Sigmoid colon (tissue), 6 donors: ENCODE measurements at regions not wholly inside any gene's neighbourhood (a gene's known extent, or its start where the extent isn't known, plus 50 kb on each side); places are given as distances from the start of the nearest gene placed in this dataset.

Experiments
- DNase-seq: peaks from one replicate; pipeline ENCODE4 v3.0.0-alpha.2; 2019
- H3K27ac ChIP-seq, 4 donors: fragments of 200-600 bp; sonication (generic); one replicate each; pipeline ENCODE4 v1.5.1; 2016 to 2019; ENCODE audit warnings: mild to moderate bottlenecking in 1 of 4
- H3K27me3 ChIP-seq, 3 donors: fragments of 200-600 bp; sonication (generic); one replicate each; pipeline ENCODE4 v1.5.1; 2019; ENCODE audit warnings: mild to moderate bottlenecking in 1 of 3
- H3K36me3 ChIP-seq, 4 donors: fragments of 200-600 bp; sonication (generic); one replicate each; pipeline ENCODE4 v1.5.1; 2016 to 2019
- H3K4me1 ChIP-seq, 4 donors: fragments of 200-600 bp; sonication (generic); one replicate each; pipeline ENCODE4 v1.5.1; 2017 to 2019
- H3K4me3 ChIP-seq, 4 donors: fragments of 200-600 bp; sonication (generic); one replicate each; pipeline ENCODE4 v1.5.1; 2017 to 2019; ENCODE audit warnings: mild to moderate bottlenecking in 2 of 4, moderate library complexity in 1 of 4
- H3K9me3 ChIP-seq, 4 donors: fragments of 200-600 bp in 3 of 4; sonication (generic) in 3 of 4; one replicate each; pipeline versions ENCODE4 v1.5.1 to v1.6.1; 2013 to 2019
- EP300 ChIP-seq, 4 donors: sonication (generic); formaldehyde crosslinking; IDR thresholded peaks; one replicate each; pipeline ENCODE4 v1.6.1; 2017; ENCODE audit warnings: antibody characterized with exemption in 4 of 4
- POLR2A ChIP-seq, 2 donors: fragments of 450-650 bp; IDR thresholded peaks; one replicate each; pipeline ENCODE4 v1.6.1; 2016; ENCODE audit warnings: antibody characterized with exemption in 2 of 2, mild to moderate bottlenecking in 2 of 2, moderate library complexity in 2 of 2
- POLR2AphosphoS5 ChIP-seq, 4 donors: sonication (generic); formaldehyde crosslinking; IDR thresholded peaks; one replicate each; pipeline ENCODE4 v1.6.1; 2017; ENCODE audit warnings: antibody characterized with exemption in 4 of 4
- WGBS, 2 donors: extraction: QIAGEN DNeasy Blood & Tissue Kit; methylation state at CpG; one replicate each; pipeline ENCODE4 v1.1.7; 2013; 5-methylcytosine and 5-hydroxymethylcytosine counted together
- intact Hi-C: fragments of 100-400 bp; cut with DNase I; formaldehyde crosslinking; loops from one replicate; pipeline ENCODE4 v1.15.1; 2023
- TF ChIP-seq, protein P1 (sequence below), 4 experiments: fragments of 450-650 bp in 3 of 4; fragments of 200-600 bp in 1 of 4; IDR thresholded peaks; one replicate each; pipeline ENCODE4 v1.5.1; 2016 to 2019; ENCODE audit warnings: antibody characterized with exemption in 4 of 4, mild to moderate bottlenecking in 3 of 4, moderate library complexity in 2 of 4
- donor health status: healthy with polysubstance abuse.
- donor health status: healthy.

DNA sequence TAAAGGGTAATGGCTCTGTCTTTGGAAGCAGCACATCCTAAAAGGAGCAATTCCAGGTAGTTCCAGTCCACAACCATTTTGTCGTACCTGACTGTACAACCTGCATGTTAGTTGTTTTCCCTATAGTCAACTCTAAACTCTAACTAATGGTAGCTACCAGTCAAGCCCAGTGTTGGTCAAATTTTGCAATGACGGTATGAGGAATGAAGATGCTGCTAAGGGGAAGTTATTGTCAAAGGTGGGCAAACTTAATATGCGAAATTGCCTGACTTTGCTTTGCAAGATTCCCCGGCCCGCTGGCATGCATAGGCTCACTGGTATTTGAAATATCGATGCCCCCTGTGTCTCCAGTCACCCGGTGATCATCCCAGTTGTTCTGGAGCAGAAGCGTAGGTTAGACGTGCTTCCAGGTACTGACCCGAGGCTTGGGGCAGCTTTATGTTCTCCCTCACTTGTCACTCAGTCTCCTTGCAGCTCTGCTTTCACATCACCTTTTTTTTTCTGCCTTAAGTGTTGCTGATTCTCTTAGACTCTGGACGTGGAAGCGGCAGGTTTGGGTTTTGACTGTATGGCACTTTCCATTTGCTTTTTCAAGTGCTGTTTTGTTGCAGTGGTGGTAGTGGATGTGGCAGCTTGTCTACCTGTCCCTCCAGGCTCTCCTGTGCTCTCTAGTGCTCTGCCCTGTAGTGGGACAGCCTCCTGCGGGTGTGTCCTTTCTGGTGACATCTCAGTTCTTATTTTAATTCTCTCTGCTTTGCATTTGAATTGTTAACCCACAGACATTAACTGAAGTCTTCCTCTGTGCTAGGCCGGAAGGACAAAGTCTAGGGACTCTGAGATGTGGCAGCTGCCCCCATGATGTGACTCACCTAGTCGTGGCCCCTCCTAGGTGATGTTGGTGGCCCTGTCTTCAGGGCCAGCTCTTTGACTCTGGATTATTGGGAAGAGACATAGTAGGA, 95.8 kb upstream of the UMPS start:
- H3K27me3 ChIP-seq, result no peaks in the 10 kb centered on the region
- no peak overlapping the region for H3K4me3 ChIP-seq
- no peaks in the 10 kb centered on the region for H3K36me3 ChIP-seq
- WGBS, 2 donors, result 63 to 72% methylated on average over 15 of the region's 15 CpGs
- TF ChIP-seq POLR2AphosphoS5 (IDR thresholded peaks at IDR 0.05) (no peak), POLR2A (IDR thresholded peaks at IDR 0.05) (no peak)
- no peak for DNase-seq
- no peaks in the 10 kb centered on the region for H3K4me1 ChIP-seq
- H3K9me3 ChIP-seq, result no peaks in the 10 kb centered on the region
- no peak overlapping the region for H3K27ac ChIP-seq
- intact Hi-C loops, result no loop called here

DNA sequence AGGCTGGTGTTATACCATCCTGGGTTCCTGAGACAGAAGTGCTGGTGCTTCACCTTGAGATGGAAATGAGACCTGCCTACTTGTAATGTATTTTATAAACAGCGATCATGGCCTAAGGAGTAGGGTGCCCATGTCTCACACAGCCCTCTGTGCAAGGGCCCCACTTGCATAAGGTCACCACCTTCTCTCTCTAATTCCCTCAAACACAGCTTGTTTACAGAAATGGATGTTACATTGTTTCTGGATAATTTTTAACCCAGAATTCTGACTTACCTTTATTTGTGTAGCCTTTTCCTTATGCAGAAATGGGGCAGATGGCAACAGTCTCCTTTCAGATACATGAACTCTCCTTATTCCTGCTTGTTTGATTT, 95.1 kb upstream of the UMPS start:
- Histone ChIP-seq H3K27me3 (no peaks in the 10 kb centered on the region), H3K9me3 (no peaks in the 10 kb centered on the region), H3K4me1 (no peaks in the 10 kb centered on the region), H3K4me3 (no peak overlapping the region), H3K27ac (no peak overlapping the region), H3K36me3 (no peaks in the 10 kb centered on the region)
- intact Hi-C loops, result no loop called here
- no peak for DNase-seq
- TF ChIP-seq POLR2AphosphoS5 (IDR thresholded peaks at IDR 0.05) (no peak), EP300 (IDR thresholded peaks at IDR 0.05) (no peak), POLR2A (IDR thresholded peaks at IDR 0.05) (no peak)
- TF ChIP-seq, protein P1, sequence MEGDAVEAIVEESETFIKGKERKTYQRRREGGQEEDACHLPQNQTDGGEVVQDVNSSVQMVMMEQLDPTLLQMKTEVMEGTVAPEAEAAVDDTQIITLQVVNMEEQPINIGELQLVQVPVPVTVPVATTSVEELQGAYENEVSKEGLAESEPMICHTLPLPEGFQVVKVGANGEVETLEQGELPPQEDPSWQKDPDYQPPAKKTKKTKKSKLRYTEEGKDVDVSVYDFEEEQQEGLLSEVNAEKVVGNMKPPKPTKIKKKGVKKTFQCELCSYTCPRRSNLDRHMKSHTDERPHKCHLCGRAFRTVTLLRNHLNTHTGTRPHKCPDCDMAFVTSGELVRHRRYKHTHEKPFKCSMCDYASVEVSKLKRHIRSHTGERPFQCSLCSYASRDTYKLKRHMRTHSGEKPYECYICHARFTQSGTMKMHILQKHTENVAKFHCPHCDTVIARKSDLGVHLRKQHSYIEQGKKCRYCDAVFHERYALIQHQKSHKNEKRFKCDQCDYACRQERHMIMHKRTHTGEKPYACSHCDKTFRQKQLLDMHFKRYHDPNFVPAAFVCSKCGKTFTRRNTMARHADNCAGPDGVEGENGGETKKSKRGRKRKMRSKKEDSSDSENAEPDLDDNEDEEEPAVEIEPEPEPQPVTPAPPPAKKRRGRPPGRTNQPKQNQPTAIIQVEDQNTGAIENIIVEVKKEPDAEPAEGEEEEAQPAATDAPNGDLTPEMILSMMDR (IDR thresholded peaks at IDR 0.05), result no peak
- 24 to 69% methylated on average over 1 of the region's 1 CpG for WGBS, 2 donors

DNA sequence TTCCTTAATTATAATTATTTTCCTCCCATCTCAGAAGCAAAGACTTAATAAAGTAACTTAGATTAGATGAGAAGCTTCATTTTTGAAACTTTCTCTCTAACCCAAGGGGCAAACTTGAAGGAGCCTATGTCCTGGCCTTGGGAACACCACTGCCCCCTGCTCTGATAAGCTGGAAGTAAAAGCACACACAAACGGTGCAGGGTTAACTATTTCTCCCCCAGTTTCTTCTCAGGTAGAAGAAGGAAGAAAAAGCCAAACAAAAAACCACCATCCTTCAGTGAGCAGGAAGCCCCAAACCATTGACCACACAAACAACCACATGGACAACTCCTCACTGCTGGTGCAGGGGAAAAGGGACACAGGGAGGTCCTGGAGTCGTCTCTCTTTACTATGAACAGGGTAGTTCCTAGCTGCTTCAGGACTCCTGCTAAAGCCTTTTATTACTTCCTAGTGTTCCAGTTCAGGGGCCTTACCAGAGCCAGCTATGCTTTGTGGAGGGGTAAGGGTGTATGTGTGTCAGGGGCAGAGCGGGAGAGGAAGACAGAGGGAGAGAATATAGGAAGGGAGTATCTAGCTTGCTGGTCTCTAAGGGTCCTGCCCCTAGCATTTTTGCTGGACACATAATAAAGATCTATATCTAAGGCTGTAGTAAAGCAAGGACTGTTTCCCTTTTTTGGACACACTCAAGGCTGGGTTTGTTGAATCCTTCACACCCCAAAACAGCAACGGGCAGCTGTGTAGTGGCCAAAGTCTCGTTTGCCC, 94.0 kb upstream of the UMPS start:
- DNase-seq, result no peak
- 13 to 38% methylated on average over 5 of the region's 5 CpGs for WGBS, 2 donors
- no peak for TF ChIP-seq POLR2AphosphoS5 (IDR thresholded peaks at IDR 0.05)
- TF ChIP-seq EP300 (IDR thresholded peaks at IDR 0.05), result no peak
- no peak for TF ChIP-seq POLR2A (IDR thresholded peaks at IDR 0.05)
- TF ChIP-seq, protein P1 (IDR thresholded peaks at IDR 0.05), result no peak
- intact Hi-C loops, result no loop called here
- Histone ChIP-seq H3K4me3 (no peak overlapping the region), H3K36me3 (no peaks in the 10 kb centered on the region), H3K9me3 (no peaks in the 10 kb centered on the region), H3K27ac (no peak overlapping the region), H3K27me3 (no peaks in the 10 kb centered on the region), H3K4me1 (no peaks in the 10 kb centered on the region)

DNA sequence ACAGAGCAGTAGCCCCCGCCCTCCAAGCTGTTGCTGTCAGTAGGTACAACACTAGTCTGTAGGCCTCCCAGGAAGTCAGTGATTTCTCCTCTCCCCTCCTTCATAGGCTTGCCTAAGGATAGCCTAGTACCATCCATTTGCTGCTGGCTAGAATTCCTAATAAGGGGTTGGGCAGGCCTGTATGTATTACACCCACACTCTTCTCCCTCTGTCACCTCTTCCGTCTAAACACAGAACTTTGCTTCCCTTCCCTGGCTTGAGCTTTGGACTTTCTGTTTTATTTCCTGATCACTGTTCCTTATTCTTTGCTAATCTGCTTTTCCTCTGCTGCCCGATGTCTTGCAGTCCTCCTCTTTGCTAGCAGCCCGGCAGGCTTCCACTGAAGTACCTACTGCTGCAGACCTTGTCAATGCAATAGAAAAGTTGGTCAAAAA, 93.4 kb upstream of the UMPS start:
- Histone ChIP-seq H3K4me1 (no peaks in the 10 kb centered on the region), H3K27ac (no peak overlapping the region), H3K36me3 (no peaks in the 10 kb centered on the region), H3K4me3 (no peak overlapping the region), H3K9me3 (no peaks in the 10 kb centered on the region), H3K27me3 (no peaks in the 10 kb centered on the region)
- DNase-seq, result no peak
- no peak for TF ChIP-seq POLR2AphosphoS5 (IDR thresholded peaks at IDR 0.05)
- TF ChIP-seq, protein P1 (IDR thresholded peaks at IDR 0.05), result no peak
- no peak for TF ChIP-seq POLR2A (IDR thresholded peaks at IDR 0.05)
- no peak for TF ChIP-seq EP300 (IDR thresholded peaks at IDR 0.05)
- intact Hi-C loops, result no loop called here
- 15 to 55% methylated on average over 4 of the region's 4 CpGs for WGBS, 2 donors
